ENCODE measurements at regions not wholly inside any gene's neighbourhood (a gene's known extent, or its start where the extent isn't known, plus 50 kb on each side); places are given as distances from the start of the nearest gene placed in this dataset.

DNA sequence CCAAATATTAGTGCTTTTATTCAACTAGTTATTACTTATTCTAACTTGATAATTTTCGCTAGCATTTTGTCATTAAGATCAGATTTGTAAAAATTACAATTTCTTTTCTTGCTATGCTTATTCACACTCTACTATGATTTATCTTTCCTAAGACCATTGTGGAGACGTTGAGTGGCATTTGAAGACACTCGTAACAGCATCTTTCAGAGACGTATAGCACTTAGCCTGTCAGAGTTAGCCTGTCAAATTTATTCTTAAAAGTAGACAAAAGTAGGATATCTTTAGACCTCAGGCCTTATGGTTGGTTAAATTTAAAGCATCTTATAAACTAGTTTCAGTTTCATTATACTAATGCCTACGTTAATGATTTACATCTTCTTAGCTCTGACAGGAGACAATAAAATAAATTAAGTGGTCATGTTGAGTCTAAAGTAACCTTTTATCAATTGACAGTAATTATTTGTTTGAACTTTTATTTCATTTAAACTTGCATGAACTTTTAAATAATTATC lies 1410.1 kb downstream of the MRPL39 start:
- no peak for TF ChIP-seq POLR2A (IDR thresholded peaks at IDR 0.05)
- TF ChIP-seq, protein P1, sequence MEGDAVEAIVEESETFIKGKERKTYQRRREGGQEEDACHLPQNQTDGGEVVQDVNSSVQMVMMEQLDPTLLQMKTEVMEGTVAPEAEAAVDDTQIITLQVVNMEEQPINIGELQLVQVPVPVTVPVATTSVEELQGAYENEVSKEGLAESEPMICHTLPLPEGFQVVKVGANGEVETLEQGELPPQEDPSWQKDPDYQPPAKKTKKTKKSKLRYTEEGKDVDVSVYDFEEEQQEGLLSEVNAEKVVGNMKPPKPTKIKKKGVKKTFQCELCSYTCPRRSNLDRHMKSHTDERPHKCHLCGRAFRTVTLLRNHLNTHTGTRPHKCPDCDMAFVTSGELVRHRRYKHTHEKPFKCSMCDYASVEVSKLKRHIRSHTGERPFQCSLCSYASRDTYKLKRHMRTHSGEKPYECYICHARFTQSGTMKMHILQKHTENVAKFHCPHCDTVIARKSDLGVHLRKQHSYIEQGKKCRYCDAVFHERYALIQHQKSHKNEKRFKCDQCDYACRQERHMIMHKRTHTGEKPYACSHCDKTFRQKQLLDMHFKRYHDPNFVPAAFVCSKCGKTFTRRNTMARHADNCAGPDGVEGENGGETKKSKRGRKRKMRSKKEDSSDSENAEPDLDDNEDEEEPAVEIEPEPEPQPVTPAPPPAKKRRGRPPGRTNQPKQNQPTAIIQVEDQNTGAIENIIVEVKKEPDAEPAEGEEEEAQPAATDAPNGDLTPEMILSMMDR (IDR thresholded peaks at IDR 0.05), result no peak
